ENCODE measurements at regions not wholly inside any gene's neighbourhood (a gene's known extent, or its start where the extent isn't known, plus 50 kb on each side); places are given as distances from the start of the nearest gene placed in this dataset.

GRCh38 chr9:86697999-86698398 is 249.3 kb downstream of the GAS1 start:
- no peak overlapping the region for H3K27ac ChIP-seq (ENCODE audit: low read length)

GRCh38 chr9:86697213-86697612 is 250.1 kb downstream of the GAS1 start:
- Histone ChIP-seq H3F3A (ENCODE audit: insufficient read depth, low read length, poor library complexity, severe bottlenecking) (no peaks in the 10 kb centered on the region), H2AFZ (ENCODE audit: low read depth, low read length) (no peak overlapping the region), H3K9me3 (ENCODE audit: low read length) (no peaks in the 10 kb centered on the region), H3K36me3 (ENCODE audit: insufficient read depth, low read length) (no peaks in the 10 kb centered on the region), H3K4me3 (ENCODE audit: low read length) (no peak overlapping the region), H3K27me3 (ENCODE audit: insufficient read depth, low read depth, low read length) (no peaks in the 10 kb centered on the region), H3K9ac (ENCODE audit: low read length) (no peak overlapping the region), H3K79me2 (replicated peaks; ENCODE audit: insufficient read depth, low read length) (no peaks in the 10 kb centered on the region), H4K20me1 (ENCODE audit: insufficient read depth) (no peaks in the 10 kb centered on the region), H3K27ac (ENCODE audit: low read length) (no peak overlapping the region), H3K9me2 (ENCODE audit: insufficient read depth, low read length) (no peaks in the 10 kb centered on the region), H3K4me2 (ENCODE audit: low read length) (no peak overlapping the region)
- TF ChIP-seq TAF1 (IDR thresholded peaks at IDR 0.05; ENCODE audit: low read depth) = no peak
- no peak for TF ChIP-seq CTCF (IDR thresholded peaks at IDR 0.05; ENCODE audit: poor library complexity, severe bottlenecking)
- TF ChIP-seq RAD21 (conservative IDR thresholded peaks at IDR 0.05) = no peak
- TF ChIP-seq MXI1 (conservative IDR thresholded peaks at IDR 0.05; ENCODE audit: poor library complexity, severe bottlenecking) = no peak
- TF ChIP-seq EP300 (conservative IDR thresholded peaks at IDR 0.05; ENCODE audit: poor library complexity, severe bottlenecking) = no peak

More at GRCh38 chr9:86697999-86698398, 249.3 kb downstream of the GAS1 start:
- H3K79me2 ChIP-seq (replicated peaks; ENCODE audit: insufficient read depth, low read length) = no peaks in the 10 kb centered on the region
- no peaks in the 10 kb centered on the region for H3F3A ChIP-seq (ENCODE audit: insufficient read depth, low read length, poor library complexity, severe bottlenecking)
- TF ChIP-seq MXI1 (conservative IDR thresholded peaks at IDR 0.05; ENCODE audit: poor library complexity, severe bottlenecking) (no peak), EZH2 (IDR thresholded peaks at IDR 0.05; ENCODE audit: borderline replicate concordance, insufficient read depth, low read length, poor library complexity, severe bottlenecking) (no peak), SMC3 (conservative IDR thresholded peaks at IDR 0.05; ENCODE audit: poor library complexity) (no peak), EP300 (conservative IDR thresholded peaks at IDR 0.05; ENCODE audit: poor library complexity, severe bottlenecking) (no peak), POLR2AphosphoS5 (IDR thresholded peaks at IDR 0.05) (no peak), CTCF (IDR thresholded peaks at IDR 0.05; ENCODE audit: poor library complexity, severe bottlenecking) (no peak), RAD21 (conservative IDR thresholded peaks at IDR 0.05) (no peak), TAF1 (IDR thresholded peaks at IDR 0.05; ENCODE audit: low read depth) (no peak), REST (IDR thresholded peaks at IDR 0.05; ENCODE audit: borderline replicate concordance) (no peak)
- no peaks in the 10 kb centered on the region for H3K36me3 ChIP-seq (ENCODE audit: insufficient read depth, low read length)
- H4K20me1 ChIP-seq (ENCODE audit: insufficient read depth) = no peaks in the 10 kb centered on the region
- no peaks in the 10 kb centered on the region for H3K9me2 ChIP-seq (ENCODE audit: insufficient read depth, low read length)
- H3K4me3 ChIP-seq (ENCODE audit: low read length) = no peak overlapping the region
- H3K9ac ChIP-seq (ENCODE audit: low read length) = no peak overlapping the region
- H3K27me3 ChIP-seq (ENCODE audit: insufficient read depth, low read depth, low read length) = no peaks in the 10 kb centered on the region
- no peaks in the 10 kb centered on the region for H3K9me3 ChIP-seq (ENCODE audit: low read length)
- H2AFZ ChIP-seq (ENCODE audit: low read depth, low read length) = no peak overlapping the region
- H3K4me2 ChIP-seq (ENCODE audit: low read length) = no peak overlapping the region

All from neural cell (in vitro differentiated cells).